ENCODE measurements at regions not wholly inside any gene's neighbourhood (a gene's known extent, or its start where the extent isn't known, plus 50 kb on each side); places are given as distances from the start of the nearest gene placed in this dataset.
A peak's percentile ranks its signal among the peaks of the same experiment; 100 is the strongest.

GRCh38 chr14:71240171-71240570, 332.9 kb downstream of the PCNX1 start:
- H3K4me3 ChIP-seq: no peak overlapping the region
- in situ Hi-C loops (cut with MboI; ENCODE audit: low sequenced_read_pairs in 4 of 4): no loop called here
- H3K9me3 ChIP-seq: no peaks in the 10 kb centered on the region
- no peaks in the 10 kb centered on the region for H3K4me1 ChIP-seq
- no peak for DNase-seq
- H3K27me3 ChIP-seq: no peaks in the 10 kb centered on the region
- ATAC-seq: no peak
- no peak overlapping the region for H3K27ac ChIP-seq
- H3K36me3 ChIP-seq: no peaks in the 10 kb centered on the region
- TF ChIP-seq CTCF (IDR thresholded peaks at IDR 0.05 in 4 of 5, conservative IDR thresholded peaks at IDR 0.05 in 1 of 5): no peak
- TF ChIP-seq POLR2A (IDR thresholded peaks at IDR 0.05): no peak
- intact Hi-C loops (cut with DNase I; ENCODE audit: low total_unique reads): no loop called here

- DNase-seq: no peak
- Histone ChIP-seq H3K9me3 (no peaks in the 10 kb centered on the region), H3K4me3 (no peak overlapping the region), H3K27ac (no peak overlapping the region), H3K4me1 (no peaks in the 10 kb centered on the region), H3K27me3 (no peaks in the 10 kb centered on the region), H3K36me3 (no peaks in the 10 kb centered on the region)
- no peak for TF ChIP-seq POLR2A (IDR thresholded peaks at IDR 0.05)
- TF ChIP-seq CTCF (IDR thresholded peaks at IDR 0.05 in 4 of 5, conservative IDR thresholded peaks at IDR 0.05 in 1 of 5): no peak
- intact Hi-C loops (cut with DNase I; ENCODE audit: low total_unique reads) (no loop called here), in situ Hi-C loops (cut with MboI; ENCODE audit: low sequenced_read_pairs in 4 of 4) (no loop called here)
- ATAC-seq: no peak
Observed at GRCh38 chr14:71240866-71241520, 333.7 kb downstream of the PCNX1 start.

GRCh38 chr14:71242237-71242748, 335.0 kb downstream of the PCNX1 start:
- ATAC-seq (peak in 1 of 2 donors; percentile 45), DNase-seq (no peak)
- Histone ChIP-seq H3K27ac (no peak overlapping the region), H3K27me3 (no peaks in the 10 kb centered on the region), H3K9me3 (no peaks in the 10 kb centered on the region), H3K36me3 (no peaks in the 10 kb centered on the region), H3K4me3 (no peak overlapping the region), H3K4me1 (no peaks in the 10 kb centered on the region)
- in situ Hi-C loops (cut with MboI; ENCODE audit: low sequenced_read_pairs in 4 of 4): no loop called here
- TF ChIP-seq POLR2A (IDR thresholded peaks at IDR 0.05) (no peak), CTCF (IDR thresholded peaks at IDR 0.05 in 4 of 5, conservative IDR thresholded peaks at IDR 0.05 in 1 of 5) (no peak)
- intact Hi-C loops (cut with DNase I; ENCODE audit: low total_unique reads): no loop called here

- no peak overlapping the region for H3K4me3 ChIP-seq
- in situ Hi-C loops (cut with MboI; ENCODE audit: low sequenced_read_pairs in 4 of 4) (no loop called here), intact Hi-C loops (cut with DNase I; ENCODE audit: low total_unique reads) (no loop called here)
- no peaks in the 10 kb centered on the region for H3K27me3 ChIP-seq
- DNase-seq (no peak), ATAC-seq (no peak)
- no peak overlapping the region for H3K27ac ChIP-seq
- H3K36me3 ChIP-seq: no peaks in the 10 kb centered on the region
- no peaks in the 10 kb centered on the region for H3K4me1 ChIP-seq
- H3K9me3 ChIP-seq: no peaks in the 10 kb centered on the region
- TF ChIP-seq CTCF (IDR thresholded peaks at IDR 0.05 in 4 of 5, conservative IDR thresholded peaks at IDR 0.05 in 1 of 5) (no peak), POLR2A (IDR thresholded peaks at IDR 0.05) (no peak)
Observed at GRCh38 chr14:71243697-71244096, 336.4 kb downstream of the PCNX1 start.

GRCh38 chr14:71244341-71244740, 337.1 kb downstream of the PCNX1 start:
- H3K9me3 ChIP-seq: no peaks in the 10 kb centered on the region
- H3K4me1 ChIP-seq: no peaks in the 10 kb centered on the region
- H3K36me3 ChIP-seq: no peaks in the 10 kb centered on the region
- ATAC-seq (no peak), DNase-seq (no peak)
- no peak for TF ChIP-seq CTCF (IDR thresholded peaks at IDR 0.05 in 4 of 5, conservative IDR thresholded peaks at IDR 0.05 in 1 of 5)
- TF ChIP-seq POLR2A (IDR thresholded peaks at IDR 0.05): no peak
- no peak overlapping the region for H3K4me3 ChIP-seq
- intact Hi-C loops (cut with DNase I; ENCODE audit: low total_unique reads) (no loop called here), in situ Hi-C loops (cut with MboI; ENCODE audit: low sequenced_read_pairs in 4 of 4) (no loop called here)
- H3K27me3 ChIP-seq: no peaks in the 10 kb centered on the region
- H3K27ac ChIP-seq: no peak overlapping the region

Measured in gastrocnemius medialis (tissue), 4 donors.